SU-DHL-6 (cell line): ENCODE measurements at regions not wholly inside any gene's neighbourhood (a gene's known extent, or its start where the extent isn't known, plus 50 kb on each side); places are given as distances from the start of the nearest gene placed in this dataset.

ENCODE experiments used
- H2AFZ ChIP-seq: fragments of 200-600 bp; sonication (generic); 2 replicates; pipeline ENCODE4 v1.6.1; 2014; ENCODE audit warnings: low read depth, mild to moderate bottlenecking, moderate library complexity, mixed read lengths, antibody characterized with exemption, low read length; ENCODE audit not compliant: severe bottlenecking
- H3F3A ChIP-seq: fragments of 200-600 bp; shearing (Covaris generic); 2 replicates; pipeline ENCODE4 v1.6.0; 2016; ENCODE audit warnings: antibody characterized with exemption, mild to moderate bottlenecking; ENCODE audit not compliant: insufficient read depth
- H3K27ac ChIP-seq: fragments of 200-600 bp; sonication (generic); 2 replicates; pipeline ENCODE4 v1.5.1; 2016; ENCODE audit warnings: low read depth, mild to moderate bottlenecking, low read length, moderate library complexity, mixed read lengths
- H3K27me3 ChIP-seq: fragments of 200-600 bp; sonication (generic), shearing (Covaris generic); 2 replicates; pipeline ENCODE4 v1.6.0; 2014; ENCODE audit warnings: mild to moderate bottlenecking, low read length
- H3K36me3 ChIP-seq: fragments of 200-600 bp; sonication (generic); 2 replicates; pipeline ENCODE4 v1.6.1; 2014; ENCODE audit warnings: mild to moderate bottlenecking, low read length, mixed read lengths
- H3K4me2 ChIP-seq: fragments of 300-600, 200-600 bp; shearing (Covaris generic), sonication (generic); 2 replicates; pipeline ENCODE4 v1.6.0; 2014; ENCODE audit warnings: low read length, low read depth, mild to moderate bottlenecking; ENCODE audit not compliant: poor library complexity, severe bottlenecking
- H3K4me3 ChIP-seq: fragments of 200-600 bp; sonication (generic); 2 replicates; pipeline ENCODE4 v1.5.1; 2014; ENCODE audit warnings: antibody characterized with exemption, low read length, mild to moderate bottlenecking, mixed read lengths; ENCODE audit not compliant: insufficient read depth, poor library complexity, severe bottlenecking
- H3K79me2 ChIP-seq: fragments of 200-600 bp; sonication (generic); 2 replicates; pipeline ENCODE4 v1.6.1; 2014; ENCODE audit warnings: mild to moderate bottlenecking, low read length, moderate library complexity; ENCODE audit not compliant: insufficient read depth
- H3K9ac ChIP-seq: fragments of 200-600 bp; sonication (generic); 2 replicates; pipeline ENCODE4 v1.7.0; 2014; ENCODE audit warnings: mild to moderate bottlenecking, low read length
- H3K9me2 ChIP-seq: fragments of 200-600 bp; sonication (generic); replicated peaks from 2 replicates; pipeline ENCODE4 v1.6.1; 2014; ENCODE audit warnings: low read length; ENCODE audit not compliant: insufficient read depth
- H3K9me3 ChIP-seq: fragments of 200-600 bp; sonication (generic); 2 replicates; pipeline ENCODE4 v1.6.1; 2014; ENCODE audit warnings: low read length, mixed read lengths; ENCODE audit not compliant: insufficient read depth
- H4K20me1 ChIP-seq: fragments of 200-600 bp; sonication (generic); 2 replicates; pipeline ENCODE4 v1.6.1; 2014; ENCODE audit warnings: low read depth, mild to moderate bottlenecking, antibody characterized with exemption, low read length, moderate library complexity, mixed read lengths
- CTCF ChIP-seq: fragments of 200-600 bp; sonication (generic); IDR thresholded peaks from one replicate; pipeline ENCODE4 v1.5.1; 2017; ENCODE audit warnings: antibody characterized with exemption, mild to moderate bottlenecking, low read length, moderate library complexity; ENCODE audit not compliant: insufficient read depth, poor library complexity, severe bottlenecking
- EZH2phosphoT487 ChIP-seq: fragments of 200-600 bp; sonication (generic), shearing (Covaris generic); conservative IDR thresholded peaks from 2 replicates; pipeline ENCODE4 v1.6.1; 2018; ENCODE audit warnings: mild to moderate bottlenecking, antibody characterized with exemption, low read length, moderate library complexity, mixed read lengths

- H3F3A ChIP-seq: no peaks in the 10 kb centered on the region
- H3K4me3 ChIP-seq: no peak overlapping the region
- H3K4me2 ChIP-seq: no peak overlapping the region
- no peak for TF ChIP-seq CTCF
- TF ChIP-seq EZH2phosphoT487: no peak
- no peaks in the 10 kb centered on the region for H3K79me2 ChIP-seq
- no peak overlapping the region for H2AFZ ChIP-seq
- no peaks in the 10 kb centered on the region for H3K9me3 ChIP-seq
- H3K27ac ChIP-seq: no peak overlapping the region
- H3K9ac ChIP-seq: no peak overlapping the region
- no peaks in the 10 kb centered on the region for H3K27me3 ChIP-seq
- no peaks in the 10 kb centered on the region for H3K9me2 ChIP-seq
- no peaks in the 10 kb centered on the region for H4K20me1 ChIP-seq
- H3K36me3 ChIP-seq: no peaks in the 10 kb centered on the region
These were observed 828.0 kb upstream of the DPPA4 start for GRCh38 chr3:110165370-110165743.

DNA sequence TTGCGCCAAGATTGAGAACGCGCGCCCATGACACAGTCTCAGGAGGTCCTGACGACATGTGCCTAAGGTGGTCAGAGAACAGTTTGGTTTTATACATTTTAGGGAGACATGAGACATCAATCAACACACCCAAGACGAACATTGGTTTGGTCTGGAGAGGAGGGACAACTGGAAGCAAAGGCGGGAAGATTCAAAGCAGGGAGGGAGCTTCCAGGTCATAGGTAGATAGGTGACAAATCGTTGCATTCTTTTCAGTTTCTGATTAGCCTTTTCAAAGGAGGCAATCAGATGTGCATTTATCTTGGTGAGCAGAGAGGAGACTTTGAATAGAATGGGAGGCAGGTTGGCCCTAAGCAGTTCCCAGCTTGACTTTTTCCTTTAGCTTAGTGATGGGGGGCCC lies 828.4 kb upstream of the DPPA4 start:
- no peak overlapping the region for H3K9ac ChIP-seq
- TF ChIP-seq EZH2phosphoT487: no peak
- TF ChIP-seq CTCF: no peak
- H3K4me2 ChIP-seq: no peak overlapping the region
- no peaks in the 10 kb centered on the region for H3K9me2 ChIP-seq
- no peak overlapping the region for H3K4me3 ChIP-seq
- H3K9me3 ChIP-seq: no peaks in the 10 kb centered on the region
- no peaks in the 10 kb centered on the region for H3K79me2 ChIP-seq
- no peaks in the 10 kb centered on the region for H3F3A ChIP-seq
- H3K36me3 ChIP-seq: no peaks in the 10 kb centered on the region
- H3K27ac ChIP-seq: no peak overlapping the region
- H4K20me1 ChIP-seq: no peaks in the 10 kb centered on the region
- no peak overlapping the region for H2AFZ ChIP-seq
- H3K27me3 ChIP-seq: no peaks in the 10 kb centered on the region

GRCh38 chr3:110166791-110167190 lies 829.4 kb upstream of the DPPA4 start:
- Histone ChIP-seq H2AFZ (no peak overlapping the region), H3K9me2 (no peaks in the 10 kb centered on the region), H4K20me1 (no peaks in the 10 kb centered on the region), H3K79me2 (no peaks in the 10 kb centered on the region), H3F3A (no peaks in the 10 kb centered on the region), H3K27ac (no peak overlapping the region), H3K4me2 (no peak overlapping the region), H3K9me3 (no peaks in the 10 kb centered on the region), H3K4me3 (no peak overlapping the region), H3K27me3 (no peaks in the 10 kb centered on the region), H3K9ac (no peak overlapping the region), H3K36me3 (no peaks in the 10 kb centered on the region)
- TF ChIP-seq EZH2phosphoT487 (no peak), CTCF (no peak)

DNA sequence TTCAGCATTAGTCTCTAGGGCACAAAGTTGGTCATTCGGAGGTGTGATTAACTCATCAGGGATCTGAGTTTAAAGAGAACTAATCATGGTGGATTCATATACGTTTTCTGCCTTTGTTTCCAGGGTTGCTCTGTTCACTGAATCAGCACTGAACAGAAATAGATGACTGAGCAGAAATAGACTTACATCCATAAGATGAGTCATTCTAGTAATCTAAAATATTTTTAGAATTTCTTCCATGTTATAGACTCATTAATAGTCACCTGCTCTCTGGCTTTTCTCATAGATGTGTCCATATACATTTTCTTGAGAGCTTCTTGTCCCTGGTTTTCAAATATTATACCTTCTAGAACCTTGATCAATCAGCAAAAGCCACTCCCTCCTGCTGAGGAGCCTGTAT lies 837.6 kb upstream of the DPPA4 start:
- H3K36me3 ChIP-seq: no peaks in the 10 kb centered on the region
- no peak overlapping the region for H3K27ac ChIP-seq
- no peaks in the 10 kb centered on the region for H3K9me3 ChIP-seq
- H2AFZ ChIP-seq: no peak overlapping the region
- no peak overlapping the region for H3K4me2 ChIP-seq
- H4K20me1 ChIP-seq: no peaks in the 10 kb centered on the region
- no peak overlapping the region for H3K4me3 ChIP-seq
- H3K9ac ChIP-seq: no peak overlapping the region
- no peaks in the 10 kb centered on the region for H3K79me2 ChIP-seq
- no peaks in the 10 kb centered on the region for H3F3A ChIP-seq
- TF ChIP-seq EZH2phosphoT487: no peak
- no peaks in the 10 kb centered on the region for H3K27me3 ChIP-seq
- no peaks in the 10 kb centered on the region for H3K9me2 ChIP-seq
